GF-D8 (cell line): ENCODE measurements at regions not wholly inside any gene's neighbourhood (a gene's known extent, or its start where the extent isn't known, plus 50 kb on each side); places are given as distances from the start of the nearest gene placed in this dataset.

Experiments used
- DNase-seq: peaks from one replicate; lab custom pipeline; 2025; lab: John Stamatoyannopoulos, UW

DNA sequence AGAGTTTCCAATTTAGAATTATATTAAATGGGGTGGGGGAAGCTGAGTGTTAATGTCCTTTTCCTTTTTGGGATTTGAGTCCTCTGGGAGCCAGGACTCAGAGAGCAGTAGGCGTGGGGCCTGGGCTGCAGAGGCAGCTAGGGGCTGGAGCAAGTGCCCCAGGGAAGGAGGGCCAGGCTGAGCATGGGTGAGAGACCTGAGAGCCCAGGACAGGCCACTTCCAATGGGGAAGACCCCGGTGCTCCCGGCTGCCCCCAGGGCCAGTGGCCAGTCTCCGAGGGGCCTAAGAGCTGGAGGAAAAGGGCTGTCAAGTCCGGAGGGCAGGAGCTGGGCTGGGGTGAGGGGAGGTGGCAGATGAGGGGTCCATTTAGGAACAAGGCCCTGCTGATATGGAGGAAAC is 371.5 kb downstream of the ZNF536 start:
- DNase-seq, result no peak

DNA sequence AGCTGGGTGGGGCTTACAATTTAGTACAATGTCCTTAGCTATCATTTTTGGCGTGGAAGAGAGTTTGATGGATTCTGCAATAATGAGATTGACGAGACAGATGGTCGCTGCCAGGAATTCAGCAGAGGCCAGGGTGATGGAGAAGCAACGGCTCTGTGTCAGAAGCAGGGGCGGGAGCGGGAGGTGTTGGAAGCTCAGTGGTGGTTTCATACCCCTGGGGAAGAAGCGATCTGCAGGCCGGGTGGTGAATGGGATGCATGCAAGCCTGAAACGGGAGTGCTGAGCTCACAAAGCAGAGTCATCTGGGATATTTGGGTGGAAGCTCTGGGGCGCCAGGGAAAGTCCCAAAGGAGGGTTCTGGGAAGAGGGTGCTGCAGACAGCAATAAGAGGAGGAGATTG is 370.8 kb downstream of the ZNF536 start:
- DNase-seq, result no peak

- DNase-seq, result no peak
Observed at GRCh38 chr19:30742406-30742938, 370.3 kb downstream of the ZNF536 start.

- no peak for DNase-seq
Observed at GRCh38 chr19:30741566-30741965, 369.4 kb downstream of the ZNF536 start.

- DNase-seq, result no peak
Observed at GRCh38 chr19:30739394-30739793, 367.2 kb downstream of the ZNF536 start.

DNA sequence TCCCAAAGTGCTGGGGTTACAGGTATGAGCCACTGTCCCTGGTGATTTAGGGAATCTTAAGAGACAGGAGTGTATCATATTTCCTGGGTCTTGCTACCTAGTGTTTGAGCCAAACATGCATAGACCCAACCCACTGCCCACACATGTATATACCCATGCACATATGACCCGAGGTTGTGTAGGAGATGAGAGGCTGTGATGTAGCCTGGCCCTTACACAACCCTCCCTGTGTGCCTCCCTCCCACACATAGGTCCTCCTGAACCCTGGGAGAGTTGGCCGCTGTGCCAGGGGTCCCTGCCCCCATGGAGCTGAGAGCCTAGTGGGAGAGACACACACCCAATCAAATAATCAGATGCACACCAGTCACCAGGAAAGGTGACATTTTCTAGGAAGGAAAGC is 365.9 kb downstream of the ZNF536 start:
- DNase-seq, result no peak

GRCh38 chr19:30734669-30735068 is 362.5 kb downstream of the ZNF536 start:
- DNase-seq, result no peak

DNA sequence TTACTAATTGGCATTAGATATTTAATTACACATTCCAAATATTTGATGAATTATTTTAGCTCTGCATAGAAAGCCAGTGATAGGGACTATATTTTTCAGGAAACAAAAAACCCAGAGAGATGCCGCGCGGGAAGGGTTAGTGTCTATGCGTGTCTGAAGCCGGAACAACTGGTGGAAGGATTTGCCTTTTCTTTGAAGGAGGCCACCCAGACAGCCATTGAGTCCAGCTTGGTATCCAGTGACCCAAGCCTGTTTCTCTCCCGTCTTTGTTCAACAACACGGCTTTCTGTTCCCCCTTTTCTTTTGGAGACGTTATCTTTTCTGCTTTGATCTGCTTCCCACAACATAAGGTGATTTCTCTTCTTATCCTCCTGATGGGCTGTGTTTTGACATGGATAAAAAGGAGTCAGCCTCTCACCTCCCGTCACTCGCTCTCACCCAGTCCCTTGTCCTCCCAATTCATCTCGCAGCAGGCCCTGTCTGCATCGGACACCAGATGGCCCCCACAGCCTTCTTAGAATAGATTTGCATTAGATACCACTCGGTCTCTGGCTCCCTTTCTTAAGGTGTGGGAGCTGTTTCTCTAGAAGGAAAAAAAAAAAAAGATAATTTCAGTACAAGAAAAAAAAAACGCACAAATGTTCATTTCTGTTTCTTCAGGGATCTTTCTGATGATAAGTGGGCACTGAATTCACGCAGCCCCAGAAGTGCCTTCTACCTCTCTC is 361.8 kb downstream of the ZNF536 start:
- no peak for DNase-seq

DNA sequence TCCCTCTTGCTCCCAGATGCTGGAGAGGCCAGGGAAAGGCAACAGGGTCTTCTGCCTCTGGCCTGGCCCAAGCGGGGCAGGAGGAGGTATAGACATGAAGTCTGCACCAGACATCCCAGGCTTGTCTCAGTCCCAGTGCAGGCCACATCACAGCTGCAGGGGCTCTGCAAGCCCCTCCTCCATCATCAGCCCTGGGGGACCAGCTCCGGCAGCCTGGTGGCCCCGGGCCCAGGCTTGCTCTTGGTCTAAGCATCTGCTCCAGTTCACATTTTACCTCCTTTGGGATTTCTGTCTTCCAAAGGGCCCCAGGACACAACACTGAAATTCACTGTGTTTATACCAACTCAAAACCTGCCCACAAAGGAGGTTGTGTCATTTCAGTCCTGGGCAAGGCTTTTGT is 359.4 kb downstream of the ZNF536 start:
- no peak for DNase-seq

GRCh38 chr19:30729451-30729850 is 357.3 kb downstream of the ZNF536 start:
- no peak for DNase-seq

DNA sequence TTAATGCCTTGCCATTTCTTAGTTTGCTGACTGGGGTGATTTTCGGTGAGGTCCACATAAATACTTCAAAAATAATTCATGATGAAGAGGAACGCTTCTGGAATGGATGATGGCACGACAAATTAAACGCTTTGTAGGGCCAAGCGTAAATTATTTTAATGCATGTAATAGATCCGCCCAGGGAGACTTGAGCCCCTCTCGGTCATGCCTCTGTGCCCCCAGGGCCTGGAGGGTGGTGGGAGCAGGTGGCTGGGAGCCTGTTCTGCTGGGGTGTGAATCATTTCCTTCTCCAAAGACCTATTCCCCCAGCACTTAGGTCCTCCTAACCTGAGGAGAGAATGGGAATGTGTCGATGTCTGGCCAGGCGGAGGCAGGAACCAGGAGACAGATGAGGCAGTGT is 350.6 kb downstream of the ZNF536 start:
- no peak for DNase-seq

- no peak for DNase-seq
Observed at GRCh38 chr19:30722186-30722585, 350.0 kb downstream of the ZNF536 start.

GRCh38 chr19:30719999-30720345 is 347.8 kb downstream of the ZNF536 start:
- DNase-seq, result no peak

DNA sequence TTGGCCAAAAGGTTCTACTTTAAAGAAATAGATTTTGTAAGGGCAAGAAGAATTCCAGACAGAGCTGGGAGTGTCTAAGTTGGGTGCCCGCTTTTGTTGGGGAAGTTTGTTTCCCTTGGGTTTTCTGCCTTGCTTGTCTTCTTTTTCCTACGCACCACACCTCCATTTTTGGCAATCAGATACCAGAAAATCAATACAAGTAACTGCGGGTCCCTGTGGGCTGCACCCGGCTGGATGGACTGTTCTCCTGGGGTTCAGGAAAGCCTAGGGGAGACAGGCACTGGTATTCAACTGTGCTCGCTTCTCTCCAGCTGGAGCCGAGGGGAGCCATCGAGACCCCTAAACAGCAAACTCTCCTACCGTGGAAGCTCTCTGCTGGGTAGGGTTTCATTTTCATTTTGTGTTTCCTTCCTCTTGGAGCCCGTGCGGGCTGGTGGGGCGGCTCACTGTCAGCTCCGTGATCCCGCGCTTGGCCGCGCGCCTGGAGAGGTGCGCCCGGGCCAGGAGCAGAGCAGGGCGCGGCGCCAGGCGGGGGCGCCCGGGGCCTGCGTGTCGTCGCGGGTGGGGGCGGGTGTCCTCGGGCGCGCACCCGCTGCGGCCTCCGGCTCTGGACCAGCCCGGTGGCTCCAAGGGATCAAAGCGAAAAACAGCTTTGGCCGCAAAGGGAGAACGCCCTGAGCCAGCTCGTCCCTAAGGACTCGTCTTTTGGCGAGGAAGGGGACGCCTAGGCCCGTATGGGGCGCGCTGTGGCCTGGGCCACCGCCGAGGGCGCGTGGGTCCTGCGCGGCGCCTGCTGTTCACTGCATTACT is 347.2 kb downstream of the ZNF536 start:
- DNase-seq, result no peak

DNA sequence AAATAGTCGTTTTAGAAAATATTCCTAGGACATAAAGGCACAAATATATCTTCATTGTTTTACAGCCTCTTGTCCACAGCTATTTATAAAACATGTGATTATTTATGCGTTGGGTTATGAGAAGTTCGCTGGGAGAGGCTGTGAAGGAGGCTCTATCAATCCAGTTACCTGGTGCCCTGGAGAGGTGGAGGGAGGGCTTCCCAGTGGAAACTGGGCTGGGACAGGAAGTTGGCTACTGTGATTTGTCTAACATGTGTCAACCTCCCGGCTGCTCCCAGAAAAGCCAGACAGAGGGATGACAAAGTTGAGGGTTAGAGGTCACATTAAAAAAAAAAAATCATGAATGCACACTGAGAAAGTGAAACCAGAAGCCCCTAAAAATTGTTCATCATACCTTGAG is 346.5 kb downstream of the ZNF536 start:
- DNase-seq, result no peak

GRCh38 chr19:30718014-30718413 is 345.8 kb downstream of the ZNF536 start:
- no peak for DNase-seq

DNA sequence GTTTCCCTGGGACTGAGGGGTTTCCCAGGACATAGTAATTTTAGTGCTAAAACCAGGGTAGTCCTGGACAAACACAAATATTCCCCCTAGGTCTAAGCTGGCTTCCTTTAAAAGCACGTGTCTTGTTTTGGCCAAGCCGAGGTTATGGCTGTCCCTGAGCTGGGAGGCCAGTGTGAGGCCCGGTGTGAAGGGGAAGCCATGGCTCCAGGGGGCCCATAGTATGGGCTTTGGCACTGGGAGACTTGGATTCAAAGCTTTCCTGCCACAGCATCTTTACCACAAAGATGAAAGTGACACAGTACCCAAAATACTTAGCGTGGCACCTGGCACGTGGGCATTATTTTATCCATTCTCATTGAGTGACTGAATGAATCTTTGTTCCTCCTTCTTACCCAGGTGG is 345.2 kb downstream of the ZNF536 start:
- DNase-seq, result no peak

GRCh38 chr19:30712431-30713337 is 340.5 kb downstream of the ZNF536 start:
- no peak for DNase-seq

DNA sequence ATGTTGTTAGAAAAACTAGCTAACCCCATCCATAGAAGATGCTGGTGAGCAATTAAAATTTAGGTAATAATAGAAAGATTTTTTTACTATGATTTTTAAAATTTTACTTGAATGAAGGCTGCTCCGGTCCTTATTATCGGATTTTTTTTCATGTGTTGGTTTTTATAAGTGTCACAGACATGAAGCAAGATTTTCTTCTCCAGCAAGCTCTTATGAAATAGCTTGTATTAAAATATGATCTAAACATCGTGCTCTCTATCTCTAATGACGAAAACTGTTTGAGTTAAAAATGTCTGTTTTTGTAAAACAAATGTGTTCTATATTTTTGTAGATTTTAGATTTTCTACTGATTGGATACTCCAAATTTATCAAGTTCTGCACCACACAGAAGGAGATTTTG is 339.6 kb downstream of the ZNF536 start:
- DNase-seq, result no peak

DNA sequence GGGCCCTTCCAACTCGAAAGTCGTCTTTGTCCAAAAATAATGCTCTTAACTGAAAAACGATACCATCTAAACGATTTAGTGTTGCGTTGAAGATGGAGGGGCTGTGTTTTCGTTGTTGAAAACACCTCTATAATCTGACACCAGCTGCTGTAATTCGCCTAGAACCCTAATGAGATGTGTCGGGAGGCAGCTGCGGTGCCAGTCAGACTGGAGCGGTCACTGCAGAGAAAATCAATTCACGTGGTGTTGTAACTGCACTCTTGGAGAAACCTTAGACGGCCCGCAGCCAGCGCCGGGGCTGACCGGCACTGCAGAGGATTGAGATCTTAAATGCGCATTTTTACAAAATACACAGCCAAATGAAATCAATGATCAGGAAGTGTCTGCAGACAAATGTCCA is 339.1 kb downstream of the ZNF536 start:
- DNase-seq, result no peak

DNA sequence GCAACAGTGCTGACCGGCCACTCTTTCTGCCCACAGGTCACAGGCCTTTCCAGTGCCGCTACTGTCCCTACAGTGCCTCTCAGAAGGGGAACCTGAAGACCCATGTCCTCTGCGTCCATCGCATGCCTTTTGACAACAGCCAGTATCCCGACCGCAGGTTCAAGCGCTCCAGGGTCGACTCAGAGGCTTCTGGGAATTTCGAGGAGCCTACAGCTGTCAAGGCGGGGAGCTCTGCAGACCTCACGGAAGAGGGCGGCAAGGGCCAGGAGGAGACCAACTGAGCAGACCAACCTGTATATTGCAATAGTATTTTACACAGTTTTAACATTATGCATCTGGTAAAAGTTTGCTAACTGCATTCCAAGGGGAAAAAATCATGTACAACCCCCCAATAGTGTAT is 338.5 kb downstream of the ZNF536 start:
- no peak for DNase-seq

- no peak for DNase-seq
Observed at GRCh38 chr19:30708416-30709178, 336.4 kb downstream of the ZNF536 start.
